Tibial nerve (tissue), 4 donors: ENCODE measurements at regions not wholly inside any gene's neighbourhood (a gene's known extent, or its start where the extent isn't known, plus 50 kb on each side); places are given as distances from the start of the nearest gene placed in this dataset.

Experiments
- DNase-seq, 2 donors: peaks; one replicate each; pipeline ENCODE4 v3.0.0-alpha.2; 2019; ENCODE audit warnings: low spot score in 2 of 2
- H3K27ac ChIP-seq, 4 donors: fragments of 200-600 bp; sonication (generic) in 3 of 4; one replicate each; pipeline ENCODE4 v1.5.1; 2017 to 2019; ENCODE audit warnings: mild to moderate bottlenecking in 1 of 4
- H3K27me3 ChIP-seq, 2 donors: fragments of 200-600 bp; sonication (generic) in 1 of 2; one replicate each; pipeline versions ENCODE4 v1.5.1 to v1.6.0; 2017 to 2019
- H3K36me3 ChIP-seq, 3 donors: fragments of 200-600 bp; sonication (generic); one replicate each; pipeline ENCODE4 v1.5.1; 2018 to 2019
- H3K4me1 ChIP-seq, 4 donors: fragments of 200-600 bp; sonication (generic) in 3 of 4; one replicate each; pipeline ENCODE4 v1.5.1; 2017 to 2019
- H3K4me3 ChIP-seq, 4 donors: fragments of 200-600 bp; sonication (generic) in 3 of 4; one replicate each; pipeline ENCODE4 v1.5.1; 2017 to 2019; ENCODE audit warnings: mild to moderate bottlenecking in 1 of 4, moderate library complexity in 1 of 4
- H3K9me3 ChIP-seq, 4 donors: fragments of 200-600 bp; sonication (generic) in 3 of 4; one replicate each; pipeline ENCODE4 v1.5.1; 2017 to 2019
- CTCF ChIP-seq, 5 experiments: fragments of 200-600 bp in 3 of 5; fragments of 450-650 bp in 2 of 5; sonication (generic) in 3 of 5; IDR thresholded peaks; one replicate each; pipeline ENCODE4 v1.5.1; 2016 to 2019; ENCODE audit warnings: antibody characterized with exemption in 5 of 5, mild to moderate bottlenecking in 3 of 5, moderate library complexity in 2 of 5
- EP300 ChIP-seq, 2 donors: sonication (generic); formaldehyde crosslinking; IDR thresholded peaks; one replicate each; pipeline ENCODE4 v1.6.1; 2017; ENCODE audit warnings: antibody characterized with exemption in 2 of 2, mild to moderate bottlenecking in 1 of 2
- POLR2A ChIP-seq, 2 donors: fragments of 450-650 bp; IDR thresholded peaks; one replicate each; pipeline ENCODE4 v1.6.1; 2017; ENCODE audit warnings: antibody characterized with exemption in 2 of 2, mild to moderate bottlenecking in 2 of 2, moderate library complexity in 2 of 2
- WGBS, 2 donors: methylation state at CpG; one replicate each; pipeline ENCODE4 v1.1.5; 2018; 5-methylcytosine and 5-hydroxymethylcytosine counted together

- 43 to 71% methylated on average over 1 of the region's 1 CpG for WGBS, 2 donors
- DNase-seq, result no peak
Observed at GRCh38 chr7:91690541-91691070, 189.9 kb downstream of the MTERF1 start.

GRCh38 chr7:91691865-91692264 is 188.6 kb downstream of the MTERF1 start:
- H3K9me3 ChIP-seq, result peaks cover 0 to 4% (median 0%) of the 10 kb centered on the region in 4 donors
- H3K36me3 ChIP-seq, result no peaks in the 10 kb centered on the region
- TF ChIP-seq EP300 (IDR thresholded peaks at IDR 0.05) (no peak), CTCF (IDR thresholded peaks at IDR 0.05) (no peak), POLR2A (IDR thresholded peaks at IDR 0.05) (no peak)
- H3K4me1 ChIP-seq, result peaks cover 0 to 9% (median 0%) of the 10 kb centered on the region in 4 donors
- DNase-seq, result no peak
- no peaks in the 10 kb centered on the region for H3K27me3 ChIP-seq
- no peak overlapping the region for H3K27ac ChIP-seq
- WGBS, 2 donors, result 91 to 94% methylated on average over 6 of the region's 6 CpGs
- no peak overlapping the region for H3K4me3 ChIP-seq

More at GRCh38 chr7:91690541-91691070, 189.9 kb downstream of the MTERF1 start:
- Histone ChIP-seq H3K4me1 (peaks cover 0 to 9% (median 0%) of the 10 kb centered on the region in 4 donors), H3K27me3 (no peaks in the 10 kb centered on the region), H3K4me3 (no peak overlapping the region), H3K9me3 (peaks cover 0 to 4% (median 0%) of the 10 kb centered on the region in 4 donors), H3K36me3 (no peaks in the 10 kb centered on the region), H3K27ac (no peak overlapping the region)
- TF ChIP-seq POLR2A (IDR thresholded peaks at IDR 0.05), result no peak
- TF ChIP-seq CTCF (IDR thresholded peaks at IDR 0.05), result no peak
- no peak for TF ChIP-seq EP300 (IDR thresholded peaks at IDR 0.05)

DNA sequence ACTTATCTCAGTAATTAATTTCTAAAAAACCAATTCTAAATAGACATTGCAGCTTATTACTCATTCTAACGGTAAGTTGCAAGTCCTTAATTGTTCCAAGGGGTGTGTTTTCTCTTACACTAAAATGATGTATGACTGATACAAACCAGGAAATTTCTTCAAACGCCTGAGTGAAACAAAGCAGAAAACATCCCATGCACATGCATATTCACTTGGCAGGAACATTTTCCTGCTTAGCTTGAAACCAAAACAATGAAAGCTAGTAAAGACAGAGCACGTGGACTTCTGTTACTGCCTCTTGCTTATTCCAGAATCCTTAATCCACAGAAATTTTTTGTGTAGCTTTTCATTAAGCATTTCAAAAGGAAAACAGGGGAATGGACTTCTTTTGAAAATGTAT is 187.7 kb downstream of the MTERF1 start:
- WGBS, 2 donors, result 15 to 19% methylated on average over 3 of the region's 3 CpGs
- H3K27ac ChIP-seq, result no peak overlapping the region

GRCh38 chr7:91694351-91694841 is 186.1 kb downstream of the MTERF1 start:
- no peak for DNase-seq
- TF ChIP-seq POLR2A (IDR thresholded peaks at IDR 0.05) (no peak), EP300 (IDR thresholded peaks at IDR 0.05) (no peak), CTCF (IDR thresholded peaks at IDR 0.05) (no peak)
- Histone ChIP-seq H3K27me3 (no peaks in the 10 kb centered on the region), H3K4me3 (no peak overlapping the region), H3K9me3 (peaks cover 0 to 7% (median 0%) of the 10 kb centered on the region in 4 donors), H3K36me3 (no peaks in the 10 kb centered on the region), H3K4me1 (peaks cover 0 to 9% (median 0%) of the 10 kb centered on the region in 4 donors), H3K27ac (no peak overlapping the region)
- WGBS, 2 donors, result 64 to 75% methylated on average over 3 of the region's 3 CpGs

More for the DNA sequence above, 187.7 kb downstream of the MTERF1 start:
- no peaks in the 10 kb centered on the region for H3K27me3 ChIP-seq
- H3K4me1 ChIP-seq, result peaks cover 0 to 9% (median 0%) of the 10 kb centered on the region in 4 donors
- DNase-seq, result no peak
- no peak overlapping the region for H3K4me3 ChIP-seq
- H3K36me3 ChIP-seq, result no peaks in the 10 kb centered on the region
- H3K9me3 ChIP-seq, result peaks cover 0 to 4% (median 0%) of the 10 kb centered on the region in 4 donors
- no peak for TF ChIP-seq POLR2A (IDR thresholded peaks at IDR 0.05)
- TF ChIP-seq CTCF (IDR thresholded peaks at IDR 0.05), result no peak
- TF ChIP-seq EP300 (IDR thresholded peaks at IDR 0.05), result no peak

GRCh38 chr7:91710881-91711280 is 169.6 kb downstream of the MTERF1 start:
- Histone ChIP-seq H3K27me3 (no peaks in the 10 kb centered on the region), H3K9me3 (peaks cover 0 to 62% (median 8%) of the 10 kb centered on the region in 4 donors), H3K27ac (no peak overlapping the region), H3K36me3 (peaks cover 0 to 22% (median 0%) of the 10 kb centered on the region in 3 donors), H3K4me1 (no peaks in the 10 kb centered on the region), H3K4me3 (no peak overlapping the region)
- WGBS, 2 donors, result 37 to 51% methylated on average over 1 of the region's 1 CpG
- TF ChIP-seq EP300 (IDR thresholded peaks at IDR 0.05) (no peak), CTCF (IDR thresholded peaks at IDR 0.05) (no peak), POLR2A (IDR thresholded peaks at IDR 0.05) (no peak)
- no peak for DNase-seq
